ENCODE measurements at regions not wholly inside any gene's neighbourhood (a gene's known extent, or its start where the extent isn't known, plus 50 kb on each side); places are given as distances from the start of the nearest gene placed in this dataset.

DNA sequence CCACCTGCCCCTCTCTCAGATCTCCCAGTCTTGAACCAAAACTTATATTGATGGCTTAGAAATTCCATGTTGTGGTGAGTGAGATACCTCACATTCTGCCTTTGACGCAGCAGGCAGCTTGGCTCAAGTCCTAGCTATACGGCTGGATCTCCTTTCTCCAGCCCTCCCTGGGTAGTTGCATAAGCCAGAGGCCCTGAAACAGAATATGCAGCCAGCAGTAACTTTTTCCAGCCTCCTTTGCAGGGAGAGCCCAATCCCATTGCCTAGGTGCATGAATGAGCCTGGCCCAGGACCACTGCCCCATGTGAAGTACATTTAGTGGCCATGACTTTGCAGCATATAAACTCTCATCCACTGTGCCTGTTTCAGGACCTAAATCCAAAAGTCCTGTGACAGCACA lies 202.2 kb upstream of the CDYL start:
- Mint-ChIP-seq H3K9me3 (no peaks in the 10 kb centered on the region), H3K27me3 (no peaks in the 10 kb centered on the region), H3K27ac (no peak overlapping the region), H3K36me3 (no peaks in the 10 kb centered on the region), H3K4me1 (ENCODE audit: unreplicated experiment) (no peaks in the 10 kb centered on the region), H3K4me3 (no peak overlapping the region)
- TF ChIP-seq, protein P1, sequence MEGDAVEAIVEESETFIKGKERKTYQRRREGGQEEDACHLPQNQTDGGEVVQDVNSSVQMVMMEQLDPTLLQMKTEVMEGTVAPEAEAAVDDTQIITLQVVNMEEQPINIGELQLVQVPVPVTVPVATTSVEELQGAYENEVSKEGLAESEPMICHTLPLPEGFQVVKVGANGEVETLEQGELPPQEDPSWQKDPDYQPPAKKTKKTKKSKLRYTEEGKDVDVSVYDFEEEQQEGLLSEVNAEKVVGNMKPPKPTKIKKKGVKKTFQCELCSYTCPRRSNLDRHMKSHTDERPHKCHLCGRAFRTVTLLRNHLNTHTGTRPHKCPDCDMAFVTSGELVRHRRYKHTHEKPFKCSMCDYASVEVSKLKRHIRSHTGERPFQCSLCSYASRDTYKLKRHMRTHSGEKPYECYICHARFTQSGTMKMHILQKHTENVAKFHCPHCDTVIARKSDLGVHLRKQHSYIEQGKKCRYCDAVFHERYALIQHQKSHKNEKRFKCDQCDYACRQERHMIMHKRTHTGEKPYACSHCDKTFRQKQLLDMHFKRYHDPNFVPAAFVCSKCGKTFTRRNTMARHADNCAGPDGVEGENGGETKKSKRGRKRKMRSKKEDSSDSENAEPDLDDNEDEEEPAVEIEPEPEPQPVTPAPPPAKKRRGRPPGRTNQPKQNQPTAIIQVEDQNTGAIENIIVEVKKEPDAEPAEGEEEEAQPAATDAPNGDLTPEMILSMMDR (conservative IDR thresholded peaks at IDR 0.05): no peak
- no peak for DNase-seq (ENCODE audit: extremely low spot score, unreplicated experiment)

DNA sequence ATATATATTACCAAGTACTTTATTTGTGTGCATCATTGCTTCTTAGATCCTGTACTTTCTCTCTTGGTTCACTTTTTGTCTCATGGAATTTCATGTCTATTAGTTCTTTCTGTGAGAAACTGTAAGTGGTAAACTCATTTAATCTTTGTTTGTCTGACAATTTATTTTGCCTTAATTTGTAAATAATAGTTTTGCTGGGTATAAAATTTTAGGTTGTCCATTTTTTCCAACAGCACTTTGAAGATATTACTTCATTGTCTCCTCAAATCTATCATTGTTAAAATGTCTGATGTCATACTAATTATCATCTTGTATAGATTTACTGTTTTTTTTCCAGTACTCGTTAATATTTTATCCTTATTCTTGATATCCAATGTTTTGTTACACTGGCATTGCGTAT lies 205.2 kb upstream of the CDYL start:
- no peak for DNase-seq (ENCODE audit: extremely low spot score, unreplicated experiment)
- no peaks in the 10 kb centered on the region for H3K4me1 Mint-ChIP-seq (ENCODE audit: unreplicated experiment)
- no peak overlapping the region for H3K27ac Mint-ChIP-seq
- TF ChIP-seq, protein P1 (conservative IDR thresholded peaks at IDR 0.05): no peak
- no peaks in the 10 kb centered on the region for H3K36me3 Mint-ChIP-seq
- H3K9me3 Mint-ChIP-seq: no peaks in the 10 kb centered on the region
- H3K27me3 Mint-ChIP-seq: no peaks in the 10 kb centered on the region
- no peak overlapping the region for H3K4me3 Mint-ChIP-seq

DNA sequence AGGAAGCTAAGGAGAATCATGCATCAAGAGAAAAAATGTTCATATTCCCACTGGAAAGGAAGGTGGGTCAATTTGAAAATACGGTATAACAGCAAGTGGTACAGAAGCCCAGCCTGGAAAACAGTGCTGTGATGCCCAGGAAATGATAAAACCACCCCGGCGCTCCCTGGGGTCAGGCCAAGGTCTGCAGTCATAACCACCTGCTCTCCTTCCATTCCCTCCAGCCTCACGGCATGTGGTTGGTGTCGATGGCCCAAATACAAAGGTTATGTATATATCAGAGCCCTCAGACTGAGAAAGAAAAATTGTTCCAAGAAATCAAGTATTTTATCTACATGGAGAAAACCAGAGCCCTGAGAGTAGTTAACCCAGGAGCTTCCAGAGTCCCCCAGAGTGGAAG lies 208.1 kb upstream of the CDYL start:
- no peak overlapping the region for H3K27ac Mint-ChIP-seq
- DNase-seq (ENCODE audit: extremely low spot score, unreplicated experiment): peak; percentile 10
- no peaks in the 10 kb centered on the region for H3K9me3 Mint-ChIP-seq
- no peaks in the 10 kb centered on the region for H3K27me3 Mint-ChIP-seq
- H3K36me3 Mint-ChIP-seq: no peaks in the 10 kb centered on the region
- no peak overlapping the region for H3K4me3 Mint-ChIP-seq
- TF ChIP-seq, protein P1 (conservative IDR thresholded peaks at IDR 0.05): no peak
- H3K4me1 Mint-ChIP-seq (ENCODE audit: unreplicated experiment): peaks cover 11% of the 10 kb centered on the region

DNA sequence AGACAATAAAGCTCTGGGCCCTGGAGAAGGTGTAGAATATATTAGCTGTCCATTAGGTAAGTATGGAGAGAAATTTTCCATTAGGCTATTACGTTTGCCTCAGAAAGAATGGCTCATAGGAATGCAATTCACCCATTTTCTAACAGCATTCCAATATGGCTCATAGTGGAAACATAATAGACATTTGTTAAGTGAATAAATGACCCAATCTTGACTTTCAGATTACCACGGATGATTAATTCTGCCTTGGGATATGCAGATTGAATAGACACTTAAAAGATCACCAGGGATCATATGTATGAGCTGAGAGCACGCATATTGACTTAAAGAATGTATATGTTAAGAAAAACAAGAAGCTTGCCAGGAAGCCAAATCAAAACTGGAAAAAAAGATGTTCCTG lies 209.1 kb upstream of the CDYL start:
- no peaks in the 10 kb centered on the region for H3K36me3 Mint-ChIP-seq
- no peak overlapping the region for H3K27ac Mint-ChIP-seq
- no peaks in the 10 kb centered on the region for H3K9me3 Mint-ChIP-seq
- DNase-seq (ENCODE audit: extremely low spot score, unreplicated experiment): no peak
- H3K27me3 Mint-ChIP-seq: no peaks in the 10 kb centered on the region
- TF ChIP-seq, protein P1 (conservative IDR thresholded peaks at IDR 0.05): no peak
- peaks cover 12% of the 10 kb centered on the region for H3K4me1 Mint-ChIP-seq (ENCODE audit: unreplicated experiment)
- no peak overlapping the region for H3K4me3 Mint-ChIP-seq

DNA sequence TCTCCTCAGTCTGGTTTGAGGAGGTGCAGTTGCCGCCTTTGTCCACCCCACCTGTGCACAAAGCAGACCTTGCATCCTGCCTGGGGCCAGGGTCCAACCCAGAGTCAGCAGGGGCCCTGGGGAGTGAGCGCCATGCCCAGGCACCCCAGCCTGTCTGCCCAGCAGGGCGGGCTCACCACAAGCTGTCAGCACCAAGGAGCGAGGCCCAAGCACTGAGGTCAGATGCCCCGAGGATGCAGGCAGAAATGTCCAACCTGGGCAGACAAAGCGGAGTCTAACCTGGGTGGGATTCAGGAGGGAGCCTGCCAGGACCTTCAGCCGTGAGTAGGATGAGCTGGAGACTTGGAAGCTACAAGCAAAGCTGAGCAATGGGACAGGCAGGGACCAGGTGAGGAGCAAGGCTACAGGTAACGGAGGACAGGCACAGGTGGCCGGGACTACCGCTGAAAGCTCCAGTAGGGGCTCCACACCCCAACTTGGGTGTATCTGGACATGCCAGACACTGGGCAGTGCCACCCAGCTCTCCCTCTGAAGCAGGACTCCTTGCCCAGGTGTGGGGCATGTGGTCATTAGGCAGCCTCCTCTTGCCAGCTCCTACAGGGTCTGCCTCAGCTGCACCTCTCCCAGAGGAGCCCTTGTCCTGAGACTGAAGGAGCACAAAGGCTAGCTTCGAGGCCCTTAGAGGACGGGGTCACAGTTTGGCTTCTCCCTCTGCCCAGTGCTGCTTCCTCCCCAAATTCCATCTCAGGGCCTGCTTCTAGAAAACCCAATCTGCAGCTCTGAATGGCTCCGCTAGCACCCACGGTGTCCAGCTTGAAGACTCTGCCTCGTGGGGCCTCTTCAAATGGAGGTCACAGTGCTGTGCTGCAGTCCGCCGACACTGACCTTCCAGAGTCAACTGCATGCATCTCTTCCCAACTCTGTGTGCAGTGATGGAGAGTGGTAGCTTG lies 210.6 kb upstream of the CDYL start:
- peak; percentile 31 for DNase-seq (ENCODE audit: extremely low spot score, unreplicated experiment)
- Mint-ChIP-seq H3K9me3 (peaks cover 4% of the 10 kb centered on the region), H3K36me3 (no peaks in the 10 kb centered on the region), H3K27ac (no peak overlapping the region), H3K4me1 (ENCODE audit: unreplicated experiment) (peaks cover 12% of the 10 kb centered on the region), H3K27me3 (peaks cover 3% of the 10 kb centered on the region), H3K4me3 (no peak overlapping the region)
- TF ChIP-seq, protein P1 (conservative IDR thresholded peaks at IDR 0.05): no peak

Data from type B pancreatic cell (in vitro differentiated cells).